ENCODE measurements at regions not wholly inside any gene's neighbourhood (a gene's known extent, or its start where the extent isn't known, plus 50 kb on each side); places are given as distances from the start of the nearest gene placed in this dataset.

DNA sequence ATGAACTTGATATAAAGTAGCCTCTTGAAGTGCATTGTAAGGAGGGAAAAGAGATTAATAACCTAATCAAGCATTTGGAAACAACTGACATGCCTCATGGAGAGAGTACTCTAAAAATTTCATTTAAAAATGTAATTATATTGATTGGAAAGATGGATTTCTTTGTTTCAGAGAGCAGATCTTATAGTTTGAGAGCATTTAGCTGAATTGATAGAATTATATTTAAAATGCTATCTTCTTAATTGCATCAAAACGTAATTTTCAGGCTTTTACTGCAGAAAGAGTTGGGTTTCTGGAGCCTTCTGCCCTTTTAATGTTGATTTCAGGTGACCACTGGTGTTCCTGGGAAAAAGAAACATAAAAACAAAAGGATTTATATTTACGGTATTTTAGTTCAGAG, 130.6 kb downstream of the EDN3 start:
- TF ChIP-seq KDM4B (IDR thresholded peaks at IDR 0.05; ENCODE audit: borderline replicate concordance in 2 of 2, low read depth in 1 of 2) (no peak), SREBF1 (IDR thresholded peaks at IDR 0.05; ENCODE audit: borderline replicate concordance, low read depth, low read length) (no peak), STAT5B (CRISPR knock-in tag; IDR thresholded peaks at IDR 0.05) (no peak), KDM1A (IDR thresholded peaks at IDR 0.05) (no peak)
- TF ChIP-seq, protein P1, sequence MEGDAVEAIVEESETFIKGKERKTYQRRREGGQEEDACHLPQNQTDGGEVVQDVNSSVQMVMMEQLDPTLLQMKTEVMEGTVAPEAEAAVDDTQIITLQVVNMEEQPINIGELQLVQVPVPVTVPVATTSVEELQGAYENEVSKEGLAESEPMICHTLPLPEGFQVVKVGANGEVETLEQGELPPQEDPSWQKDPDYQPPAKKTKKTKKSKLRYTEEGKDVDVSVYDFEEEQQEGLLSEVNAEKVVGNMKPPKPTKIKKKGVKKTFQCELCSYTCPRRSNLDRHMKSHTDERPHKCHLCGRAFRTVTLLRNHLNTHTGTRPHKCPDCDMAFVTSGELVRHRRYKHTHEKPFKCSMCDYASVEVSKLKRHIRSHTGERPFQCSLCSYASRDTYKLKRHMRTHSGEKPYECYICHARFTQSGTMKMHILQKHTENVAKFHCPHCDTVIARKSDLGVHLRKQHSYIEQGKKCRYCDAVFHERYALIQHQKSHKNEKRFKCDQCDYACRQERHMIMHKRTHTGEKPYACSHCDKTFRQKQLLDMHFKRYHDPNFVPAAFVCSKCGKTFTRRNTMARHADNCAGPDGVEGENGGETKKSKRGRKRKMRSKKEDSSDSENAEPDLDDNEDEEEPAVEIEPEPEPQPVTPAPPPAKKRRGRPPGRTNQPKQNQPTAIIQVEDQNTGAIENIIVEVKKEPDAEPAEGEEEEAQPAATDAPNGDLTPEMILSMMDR (IDR thresholded peaks at IDR 0.05 in 2 of 3, conservative IDR thresholded peaks at IDR 0.05 in 1 of 3; ENCODE audit: insufficient read depth in 2 of 3, low read depth in 1 of 3, low read length in 3 of 3), result no peak
- TF ChIP-seq, protein P2, sequence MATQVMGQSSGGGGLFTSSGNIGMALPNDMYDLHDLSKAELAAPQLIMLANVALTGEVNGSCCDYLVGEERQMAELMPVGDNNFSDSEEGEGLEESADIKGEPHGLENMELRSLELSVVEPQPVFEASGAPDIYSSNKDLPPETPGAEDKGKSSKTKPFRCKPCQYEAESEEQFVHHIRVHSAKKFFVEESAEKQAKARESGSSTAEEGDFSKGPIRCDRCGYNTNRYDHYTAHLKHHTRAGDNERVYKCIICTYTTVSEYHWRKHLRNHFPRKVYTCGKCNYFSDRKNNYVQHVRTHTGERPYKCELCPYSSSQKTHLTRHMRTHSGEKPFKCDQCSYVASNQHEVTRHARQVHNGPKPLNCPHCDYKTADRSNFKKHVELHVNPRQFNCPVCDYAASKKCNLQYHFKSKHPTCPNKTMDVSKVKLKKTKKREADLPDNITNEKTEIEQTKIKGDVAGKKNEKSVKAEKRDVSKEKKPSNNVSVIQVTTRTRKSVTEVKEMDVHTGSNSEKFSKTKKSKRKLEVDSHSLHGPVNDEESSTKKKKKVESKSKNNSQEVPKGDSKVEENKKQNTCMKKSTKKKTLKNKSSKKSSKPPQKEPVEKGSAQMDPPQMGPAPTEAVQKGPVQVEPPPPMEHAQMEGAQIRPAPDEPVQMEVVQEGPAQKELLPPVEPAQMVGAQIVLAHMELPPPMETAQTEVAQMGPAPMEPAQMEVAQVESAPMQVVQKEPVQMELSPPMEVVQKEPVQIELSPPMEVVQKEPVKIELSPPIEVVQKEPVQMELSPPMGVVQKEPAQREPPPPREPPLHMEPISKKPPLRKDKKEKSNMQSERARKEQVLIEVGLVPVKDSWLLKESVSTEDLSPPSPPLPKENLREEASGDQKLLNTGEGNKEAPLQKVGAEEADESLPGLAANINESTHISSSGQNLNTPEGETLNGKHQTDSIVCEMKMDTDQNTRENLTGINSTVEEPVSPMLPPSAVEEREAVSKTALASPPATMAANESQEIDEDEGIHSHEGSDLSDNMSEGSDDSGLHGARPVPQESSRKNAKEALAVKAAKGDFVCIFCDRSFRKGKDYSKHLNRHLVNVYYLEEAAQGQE (IDR thresholded peaks at IDR 0.05; ENCODE audit: borderline replicate concordance), result no peak
- TF ChIP-seq, protein P2 (CRISPR knock-in tag; IDR thresholded peaks at IDR 0.05; ENCODE audit: low read depth), result no peak

Measured in K562 (cell line).